HEK293 (cell line): ENCODE measurements at regions not wholly inside any gene's neighbourhood (a gene's known extent, or its start where the extent isn't known, plus 50 kb on each side); places are given as distances from the start of the nearest gene placed in this dataset.

Experiments
- CTCF ChIA-PET: fragments of 350-600 bp; formaldehyde crosslinking; extraction: SDS; loops from one replicate; lab custom pipeline; 2021; ENCODE audit warnings: antibody characterized with exemption; lab: Yijun Ruan, JAX
- POLR2A ChIA-PET: fragments of 300-600 bp; formaldehyde crosslinking; extraction: SDS; loops from one replicate; lab custom pipeline; 2020; ENCODE audit warnings: antibody characterized with exemption, inconsistent platforms; lab: Yijun Ruan, JAX
- H3K27ac ChIP-seq: fragments of 200-500 bp; sonication (Bioruptor generic); 2 replicates; pipeline ENCODE4 v1.5.1; 2014; ENCODE audit warnings: low read depth, low read length, control low read depth, inconsistent platforms; ENCODE audit errors: extremely low read depth
- H3K36me3 ChIP-seq, 2 experiments: fragments of 200-500 bp in 1 of 2; sonication (Bioruptor generic) in 1 of 2; 1 replicate in 1 of 2; 2 replicates in 1 of 2; pipeline ENCODE4 v1.5.1; 2014 to 2017; ENCODE audit warnings: inconsistent platforms in 2 of 2, low read length in 2 of 2; ENCODE audit not compliant: control insufficient read depth in 2 of 2, insufficient read depth in 1 of 2
- H3K4me1 ChIP-seq: fragments of 200-500 bp; sonication (Bioruptor generic); 2 replicates; pipeline ENCODE4 v1.5.1; 2014; ENCODE audit warnings: mild to moderate bottlenecking, low read length, inconsistent platforms; ENCODE audit not compliant: control insufficient read depth, insufficient read depth
- H3K4me3 ChIP-seq: 2 replicates; pipeline ENCODE4 v1.5.1; 2011; ENCODE audit warnings: low read depth, mild to moderate bottlenecking, control low read depth, low read length, moderate library complexity
- H3K9me3 ChIP-seq: fragments of 200-500 bp; sonication (Bioruptor generic); 2 replicates; pipeline ENCODE4 v1.5.1; 2014; ENCODE audit warnings: low read depth, low read length, inconsistent platforms; ENCODE audit not compliant: control insufficient read depth, insufficient read depth
- BCL11B ChIP-seq: fragments of 450-650 bp; formaldehyde crosslinking; IDR thresholded peaks from 2 replicates; pipeline ENCODE4 v1.5.1; 2016; ENCODE audit warnings: low read depth, missing biosample characterization, missing genetic modification characterization
- GLI4 ChIP-seq: fragments of 450-650 bp; formaldehyde crosslinking; IDR thresholded peaks from 2 replicates; pipeline ENCODE4 v1.5.1; 2016; ENCODE audit warnings: missing biosample characterization, missing genetic modification characterization
- GLIS2 ChIP-seq: fragments of 450-650 bp; formaldehyde crosslinking; IDR thresholded peaks from 2 replicates; pipeline ENCODE4 v1.5.1; 2016; ENCODE audit warnings: missing biosample characterization, missing genetic modification characterization
- KLF17 ChIP-seq: fragments of 450-650 bp; formaldehyde crosslinking; IDR thresholded peaks from 2 replicates; pipeline ENCODE4 v1.5.1; 2016; ENCODE audit warnings: missing biosample characterization, missing genetic modification characterization
- PRDM10 ChIP-seq: fragments of 450-650 bp; formaldehyde crosslinking; IDR thresholded peaks from 2 replicates; pipeline ENCODE4 v1.5.1; 2016; ENCODE audit warnings: missing biosample characterization, missing genetic modification characterization
- SCRT2 ChIP-seq: fragments of 450-650 bp; formaldehyde crosslinking; IDR thresholded peaks from 2 replicates; pipeline ENCODE4 v1.5.1; 2016; ENCODE audit warnings: missing biosample characterization, missing genetic modification characterization
- SP2 ChIP-seq: fragments of 450-650 bp; formaldehyde crosslinking; IDR thresholded peaks from 2 replicates; pipeline ENCODE4 v1.5.1; 2016; ENCODE audit warnings: missing biosample characterization, missing genetic modification characterization
- ZNF121 ChIP-seq: fragments of 450-650 bp; formaldehyde crosslinking; IDR thresholded peaks from 2 replicates; pipeline ENCODE4 v1.5.1; 2016; ENCODE audit warnings: missing biosample characterization, missing genetic modification characterization
- ZNF138 ChIP-seq: fragments of 450-650 bp; formaldehyde crosslinking; IDR thresholded peaks from 2 replicates; pipeline ENCODE4 v1.5.1; 2016; ENCODE audit warnings: missing biosample characterization, missing genetic modification characterization, borderline replicate concordance
- ZNF146 ChIP-seq: fragments of 450-650 bp; formaldehyde crosslinking; IDR thresholded peaks from 2 replicates; pipeline ENCODE4 v1.5.1; 2016; ENCODE audit warnings: missing biosample characterization, missing genetic modification characterization
- ZNF211 ChIP-seq: fragments of 450-650 bp; formaldehyde crosslinking; IDR thresholded peaks from 2 replicates; pipeline ENCODE4 v1.5.1; 2016; ENCODE audit warnings: low read depth, missing biosample characterization, missing genetic modification characterization
- ZNF266 ChIP-seq: fragments of 450-650 bp; formaldehyde crosslinking; IDR thresholded peaks from 2 replicates; pipeline ENCODE4 v1.5.1; 2016; ENCODE audit warnings: missing biosample characterization, missing genetic modification characterization, low read depth
- ZNF416 ChIP-seq: fragments of 450-650 bp; formaldehyde crosslinking; IDR thresholded peaks from 2 replicates; pipeline ENCODE4 v1.5.1; 2016; ENCODE audit warnings: missing biosample characterization, missing genetic modification characterization
- ZNF623 ChIP-seq: fragments of 450-650 bp; formaldehyde crosslinking; IDR thresholded peaks from 2 replicates; pipeline ENCODE4 v1.5.1; 2016; ENCODE audit warnings: missing biosample characterization, missing genetic modification characterization
- ZNF658 ChIP-seq: fragments of 450-650 bp; formaldehyde crosslinking; IDR thresholded peaks from 2 replicates; pipeline ENCODE4; 2016; ENCODE audit warnings: missing biosample characterization, missing genetic modification characterization
- ZNF677 ChIP-seq: fragments of 450-650 bp; IDR thresholded peaks from 2 replicates; pipeline ENCODE4 v1.5.0; 2018; ENCODE audit warnings: missing biosample characterization, mild to moderate bottlenecking, missing genetic modification characterization, moderate library complexity
- ZNF704 ChIP-seq: fragments of 450-650 bp; formaldehyde crosslinking; IDR thresholded peaks from 2 replicates; pipeline ENCODE4 v1.5.1; 2016; ENCODE audit warnings: missing biosample characterization, missing genetic modification characterization
- ZXDB ChIP-seq: fragments of 450-650 bp; formaldehyde crosslinking; IDR thresholded peaks from 2 replicates; pipeline ENCODE4 v1.5.1; 2016; ENCODE audit warnings: missing biosample characterization, missing genetic modification characterization
- TF ChIP-seq, protein P1 (sequence below): fragments of 450-650 bp; formaldehyde crosslinking; IDR thresholded peaks from 2 replicates; pipeline ENCODE4 v1.5.1; 2017; ENCODE audit warnings: missing biosample characterization, missing genetic modification characterization
- TF ChIP-seq, protein P2 (sequence below): fragments of 450-650 bp; IDR thresholded peaks from 2 replicates; pipeline ENCODE4 v1.5.1; 2018; ENCODE audit warnings: missing biosample characterization, mild to moderate bottlenecking, missing genetic modification characterization
- TF ChIP-seq, protein P3 (sequence below): IDR thresholded peaks from 2 replicates; pipeline ENCODE4 v1.6.1; 2011; ENCODE audit warnings: mild to moderate bottlenecking, low read depth, low read length, borderline replicate concordance
- TF ChIP-seq, protein P4 (sequence below): fragments of 450-650 bp; formaldehyde crosslinking; IDR thresholded peaks from 2 replicates; pipeline ENCODE4 v1.5.1; 2017; ENCODE audit warnings: missing biosample characterization, missing genetic modification characterization

DNA sequence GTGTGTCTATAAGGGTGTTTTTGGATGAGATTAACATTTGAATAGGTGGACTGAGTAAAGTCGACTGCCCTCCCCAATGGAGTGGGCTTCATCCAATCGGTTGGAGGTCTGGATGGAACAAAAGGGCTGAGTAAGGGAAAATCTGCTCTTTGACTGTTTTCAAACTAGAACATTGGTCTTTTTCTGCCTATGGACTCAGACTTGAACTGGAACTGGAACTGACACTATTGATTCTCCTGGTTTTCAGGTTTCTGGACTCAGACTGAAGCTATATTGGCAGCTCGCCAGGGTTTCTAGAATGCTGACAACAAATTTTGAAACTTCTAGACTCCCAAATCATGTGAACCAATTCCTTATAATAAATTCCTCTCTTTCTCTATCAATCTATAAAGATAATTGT lies 498.9 kb upstream of the EPHA7 start (continued):
- TF ChIP-seq PRDM10 (tag by site-specific recombination): no peak
- TF ChIP-seq, all 188 proteins: peak for 0

DNA sequence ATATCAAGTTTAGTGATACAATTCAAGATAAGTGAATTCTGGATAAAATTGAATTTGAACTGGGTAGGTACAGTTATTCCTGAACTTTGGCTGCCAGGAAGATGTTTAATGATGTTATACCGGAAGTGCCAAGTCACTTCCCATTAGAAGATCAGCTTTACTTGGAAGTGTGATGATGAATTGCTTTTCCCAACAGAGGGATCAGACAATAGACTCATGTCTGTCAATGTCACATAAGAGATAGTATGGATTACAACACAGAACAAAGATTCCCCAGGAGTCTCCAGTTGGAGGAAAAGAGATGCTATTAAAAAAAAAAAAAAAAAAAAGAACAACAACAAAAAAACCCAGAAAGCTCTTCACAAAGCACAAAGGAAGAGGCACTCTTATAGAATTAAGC lies 497.9 kb upstream of the EPHA7 start:
- Histone ChIP-seq H3K4me3 (no peak overlapping the region), H3K4me1 (no peaks in the 10 kb centered on the region), H3K9me3 (no peaks in the 10 kb centered on the region), H3K27ac (no peak overlapping the region), H3K36me3 (no peaks in the 10 kb centered on the region)
- TF ChIP-seq ZNF138 (tag by site-specific recombination) (no peak), SCRT2 (tag by site-specific recombination) (no peak), ZNF416 (tag by site-specific recombination) (no peak), BCL11B (tag by site-specific recombination) (no peak), ZNF146 (tag by site-specific recombination) (no peak), ZXDB (tag by site-specific recombination) (no peak), ZNF704 (tag by site-specific recombination) (no peak), ZNF211 (tag by site-specific recombination) (no peak), ZNF658 (no peak), GLIS2 (tag by site-specific recombination) (no peak)
- TF ChIP-seq, protein P1, sequence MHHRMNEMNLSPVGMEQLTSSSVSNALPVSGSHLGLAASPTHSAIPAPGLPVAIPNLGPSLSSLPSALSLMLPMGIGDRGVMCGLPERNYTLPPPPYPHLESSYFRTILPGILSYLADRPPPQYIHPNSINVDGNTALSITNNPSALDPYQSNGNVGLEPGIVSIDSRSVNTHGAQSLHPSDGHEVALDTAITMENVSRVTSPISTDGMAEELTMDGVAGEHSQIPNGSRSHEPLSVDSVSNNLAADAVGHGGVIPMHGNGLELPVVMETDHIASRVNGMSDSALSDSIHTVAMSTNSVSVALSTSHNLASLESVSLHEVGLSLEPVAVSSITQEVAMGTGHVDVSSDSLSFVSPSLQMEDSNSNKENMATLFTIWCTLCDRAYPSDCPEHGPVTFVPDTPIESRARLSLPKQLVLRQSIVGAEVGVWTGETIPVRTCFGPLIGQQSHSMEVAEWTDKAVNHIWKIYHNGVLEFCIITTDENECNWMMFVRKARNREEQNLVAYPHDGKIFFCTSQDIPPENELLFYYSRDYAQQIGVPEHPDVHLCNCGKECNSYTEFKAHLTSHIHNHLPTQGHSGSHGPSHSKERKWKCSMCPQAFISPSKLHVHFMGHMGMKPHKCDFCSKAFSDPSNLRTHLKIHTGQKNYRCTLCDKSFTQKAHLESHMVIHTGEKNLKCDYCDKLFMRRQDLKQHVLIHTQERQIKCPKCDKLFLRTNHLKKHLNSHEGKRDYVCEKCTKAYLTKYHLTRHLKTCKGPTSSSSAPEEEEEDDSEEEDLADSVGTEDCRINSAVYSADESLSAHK (tag by site-specific recombination): no peak
- TF ChIP-seq, protein P2, sequence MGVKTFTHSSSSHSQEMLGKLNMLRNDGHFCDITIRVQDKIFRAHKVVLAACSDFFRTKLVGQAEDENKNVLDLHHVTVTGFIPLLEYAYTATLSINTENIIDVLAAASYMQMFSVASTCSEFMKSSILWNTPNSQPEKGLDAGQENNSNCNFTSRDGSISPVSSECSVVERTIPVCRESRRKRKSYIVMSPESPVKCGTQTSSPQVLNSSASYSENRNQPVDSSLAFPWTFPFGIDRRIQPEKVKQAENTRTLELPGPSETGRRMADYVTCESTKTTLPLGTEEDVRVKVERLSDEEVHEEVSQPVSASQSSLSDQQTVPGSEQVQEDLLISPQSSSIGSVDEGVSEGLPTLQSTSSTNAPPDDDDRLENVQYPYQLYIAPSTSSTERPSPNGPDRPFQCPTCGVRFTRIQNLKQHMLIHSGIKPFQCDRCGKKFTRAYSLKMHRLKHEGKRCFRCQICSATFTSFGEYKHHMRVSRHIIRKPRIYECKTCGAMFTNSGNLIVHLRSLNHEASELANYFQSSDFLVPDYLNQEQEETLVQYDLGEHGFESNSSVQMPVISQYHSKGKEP (tag by site-specific recombination): no peak
- ChIA-PET CTCF (no interaction called here), POLR2A (no interaction called here)

DNA sequence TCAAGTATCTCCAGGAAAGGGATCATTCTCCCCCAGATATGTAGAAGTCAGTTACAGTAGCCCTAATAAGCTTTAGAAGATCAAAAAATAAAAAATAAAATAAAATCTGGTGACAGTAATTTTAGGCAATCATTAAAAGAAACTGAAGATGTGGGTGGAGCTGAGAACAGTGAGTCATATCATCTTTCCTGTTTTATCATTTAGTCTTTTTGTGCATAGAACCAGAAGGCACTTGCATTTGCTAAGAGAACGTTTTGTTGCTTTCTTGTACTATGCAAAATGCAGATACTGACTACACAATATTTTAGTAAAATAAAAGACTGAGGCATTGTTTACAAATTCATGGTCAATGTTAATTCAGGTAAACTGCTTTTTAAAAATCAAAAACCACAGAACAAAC lies 497.4 kb upstream of the EPHA7 start:
- Histone ChIP-seq H3K9me3 (no peaks in the 10 kb centered on the region), H3K27ac (no peak overlapping the region), H3K4me3 (no peak overlapping the region), H3K36me3 (no peaks in the 10 kb centered on the region), H3K4me1 (no peaks in the 10 kb centered on the region)
- ChIA-PET POLR2A (no interaction called here), CTCF (no interaction called here)
- TF ChIP-seq, protein P3, sequence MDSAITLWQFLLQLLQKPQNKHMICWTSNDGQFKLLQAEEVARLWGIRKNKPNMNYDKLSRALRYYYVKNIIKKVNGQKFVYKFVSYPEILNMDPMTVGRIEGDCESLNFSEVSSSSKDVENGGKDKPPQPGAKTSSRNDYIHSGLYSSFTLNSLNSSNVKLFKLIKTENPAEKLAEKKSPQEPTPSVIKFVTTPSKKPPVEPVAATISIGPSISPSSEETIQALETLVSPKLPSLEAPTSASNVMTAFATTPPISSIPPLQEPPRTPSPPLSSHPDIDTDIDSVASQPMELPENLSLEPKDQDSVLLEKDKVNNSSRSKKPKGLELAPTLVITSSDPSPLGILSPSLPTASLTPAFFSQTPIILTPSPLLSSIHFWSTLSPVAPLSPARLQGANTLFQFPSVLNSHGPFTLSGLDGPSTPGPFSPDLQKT: no peak
- no peak for TF ChIP-seq ZNF416 (tag by site-specific recombination)
- TF ChIP-seq ZNF266 (tag by site-specific recombination): no peak
- TF ChIP-seq ZNF211 (tag by site-specific recombination): no peak
- no peak for TF ChIP-seq SP2
- TF ChIP-seq KLF17 (tag by site-specific recombination): no peak
- TF ChIP-seq ZNF623 (tag by site-specific recombination): no peak
- TF ChIP-seq ZNF121 (tag by site-specific recombination): no peak
- TF ChIP-seq, protein P4, sequence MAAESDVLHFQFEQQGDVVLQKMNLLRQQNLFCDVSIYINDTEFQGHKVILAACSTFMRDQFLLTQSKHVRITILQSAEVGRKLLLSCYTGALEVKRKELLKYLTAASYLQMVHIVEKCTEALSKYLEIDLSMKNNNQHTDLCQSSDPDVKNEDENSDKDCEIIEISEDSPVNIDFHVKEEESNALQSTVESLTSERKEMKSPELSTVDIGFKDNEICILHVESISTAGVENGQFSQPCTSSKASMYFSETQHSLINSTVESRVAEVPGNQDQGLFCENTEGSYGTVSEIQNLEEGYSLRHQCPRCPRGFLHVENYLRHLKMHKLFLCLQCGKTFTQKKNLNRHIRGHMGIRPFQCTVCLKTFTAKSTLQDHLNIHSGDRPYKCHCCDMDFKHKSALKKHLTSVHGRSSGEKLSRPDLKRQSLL (tag by site-specific recombination): no peak
- TF ChIP-seq GLI4 (tag by site-specific recombination): no peak
- no peak for TF ChIP-seq ZNF677 (tag by site-specific recombination)
